Vagina (tissue), 2 donors: ENCODE measurements at regions not wholly inside any gene's neighbourhood (a gene's known extent, or its start where the extent isn't known, plus 50 kb on each side); places are given as distances from the start of the nearest gene placed in this dataset.

ENCODE experiments used
- POLR2A ChIP-seq, 2 donors: fragments of 450-650 bp; IDR thresholded peaks; one replicate each; pipeline ENCODE4 v1.6.1; 2017; ENCODE audit warnings: antibody characterized with exemption in 2 of 2, mild to moderate bottlenecking in 2 of 2, moderate library complexity in 2 of 2
- TF ChIP-seq, protein P1 (sequence below), 3 experiments: fragments of 450-650 bp in 2 of 3; fragments of 200-600 bp in 1 of 3; sonication (generic) in 1 of 3; IDR thresholded peaks; one replicate each; pipeline ENCODE4 v1.5.1; 2017 to 2019; ENCODE audit warnings: antibody characterized with exemption in 3 of 3, mild to moderate bottlenecking in 2 of 3, moderate library complexity in 2 of 3

DNA sequence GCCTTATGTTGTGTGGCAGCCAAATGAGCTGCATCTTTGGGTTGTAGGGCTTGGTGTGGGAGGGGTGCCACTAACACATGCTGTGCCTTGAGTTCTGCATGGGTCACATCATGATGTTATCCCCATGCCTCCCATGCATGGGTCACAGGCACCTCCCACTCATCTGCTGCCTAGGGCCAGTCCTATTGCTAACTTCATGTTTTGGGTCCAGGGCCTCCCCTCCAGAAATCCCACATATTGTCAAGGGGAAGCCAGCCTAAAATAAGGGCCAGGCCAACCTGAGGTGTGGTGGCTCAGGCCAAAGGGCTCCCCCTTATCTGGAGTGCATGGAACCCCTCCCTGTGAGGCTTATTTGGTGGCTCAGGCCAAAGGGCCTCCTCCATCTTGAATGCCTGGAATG lies 299.0 kb downstream of the RPS24 start:
- TF ChIP-seq, protein P1, sequence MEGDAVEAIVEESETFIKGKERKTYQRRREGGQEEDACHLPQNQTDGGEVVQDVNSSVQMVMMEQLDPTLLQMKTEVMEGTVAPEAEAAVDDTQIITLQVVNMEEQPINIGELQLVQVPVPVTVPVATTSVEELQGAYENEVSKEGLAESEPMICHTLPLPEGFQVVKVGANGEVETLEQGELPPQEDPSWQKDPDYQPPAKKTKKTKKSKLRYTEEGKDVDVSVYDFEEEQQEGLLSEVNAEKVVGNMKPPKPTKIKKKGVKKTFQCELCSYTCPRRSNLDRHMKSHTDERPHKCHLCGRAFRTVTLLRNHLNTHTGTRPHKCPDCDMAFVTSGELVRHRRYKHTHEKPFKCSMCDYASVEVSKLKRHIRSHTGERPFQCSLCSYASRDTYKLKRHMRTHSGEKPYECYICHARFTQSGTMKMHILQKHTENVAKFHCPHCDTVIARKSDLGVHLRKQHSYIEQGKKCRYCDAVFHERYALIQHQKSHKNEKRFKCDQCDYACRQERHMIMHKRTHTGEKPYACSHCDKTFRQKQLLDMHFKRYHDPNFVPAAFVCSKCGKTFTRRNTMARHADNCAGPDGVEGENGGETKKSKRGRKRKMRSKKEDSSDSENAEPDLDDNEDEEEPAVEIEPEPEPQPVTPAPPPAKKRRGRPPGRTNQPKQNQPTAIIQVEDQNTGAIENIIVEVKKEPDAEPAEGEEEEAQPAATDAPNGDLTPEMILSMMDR (IDR thresholded peaks at IDR 0.05): no peak
- TF ChIP-seq POLR2A (IDR thresholded peaks at IDR 0.05): no peak
